CD4-positive, alpha-beta T cell (primary cell): ENCODE measurements at regions not wholly inside any gene's neighbourhood (a gene's known extent, or its start where the extent isn't known, plus 50 kb on each side); places are given as distances from the start of the nearest gene placed in this dataset.

Experiments
- ATAC-seq: fragments of 200-7000 bp; cut with Tn5 transposase; one replicate; pipeline ENCODE4 v1.10.0; 2022; ENCODE audit warnings: mild to moderate bottlenecking; ENCODE audit not compliant: poor library complexity
- CTCF ChIA-PET: fragments of 350-600 bp; sonication (Branson Sonifier 250); formaldehyde crosslinking; loops from one replicate; lab custom pipeline; 2021; ENCODE audit warnings: antibody characterized with exemption, inconsistent platforms; lab: Charles Lee
- POLR2A ChIA-PET: fragments of 350-600 bp; sonication (Branson Sonifier 250); formaldehyde crosslinking; loops from one replicate; lab custom pipeline; 2021; ENCODE audit warnings: antibody characterized with exemption, inconsistent platforms; lab: Charles Lee
- DNase-seq, 14 experiments: peaks; one replicate each; pipeline ENCODE4 v3.0.0-alpha.2; 2013 to 2020; ENCODE audit warnings: mixed read lengths in 2 of 14
- H3K27ac ChIP-seq, 2 donors: one replicate each; pipeline versions ENCODE4 v1.5.1 to v1.7.0; 2013; ENCODE audit warnings: low read length in 2 of 2, low read depth in 1 of 2, mild to moderate bottlenecking in 1 of 2
- H3K27me3 ChIP-seq, 2 experiments: 1 replicate in 1 of 2; 2 replicates in 1 of 2; pipeline versions ENCODE4 v1.6.1 to v1.7.0; 2013; ENCODE audit warnings: low read length in 2 of 2, control low read depth in 1 of 2, mild to moderate bottlenecking in 1 of 2, moderate library complexity in 1 of 2; ENCODE audit not compliant: insufficient read depth in 2 of 2, control insufficient read depth in 1 of 2
- H3K36me3 ChIP-seq: one replicate; pipeline ENCODE4 v1.6.1; 2013; ENCODE audit warnings: low read length, control low read depth; ENCODE audit not compliant: insufficient read depth
- H3K4me1 ChIP-seq: one replicate; pipeline ENCODE4 v1.6.1; 2013; ENCODE audit warnings: low read length, control low read depth; ENCODE audit not compliant: insufficient read depth
- H3K4me3 ChIP-seq: one replicate; pipeline ENCODE4 v1.5.1; 2013; ENCODE audit warnings: mild to moderate bottlenecking, low read length, moderate library complexity
- H3K9me3 ChIP-seq, 2 experiments: 1 replicate in 1 of 2; 2 replicates in 1 of 2; pipeline versions ENCODE4 v1.6.1 to v1.7.0; 2013; ENCODE audit warnings: low read length in 2 of 2, mild to moderate bottlenecking in 2 of 2, control low read depth in 1 of 2, moderate library complexity in 1 of 2; ENCODE audit not compliant: control insufficient read depth in 1 of 2, insufficient read depth in 1 of 2
- H3K27ac Mint-ChIP-seq: one replicate; pipeline ENCODE4 v1.8.0; 2020; ENCODE audit warnings: mixed read lengths
- H3K27me3 Mint-ChIP-seq: one replicate; pipeline ENCODE4 v1.8.0; 2021; ENCODE audit warnings: mixed read lengths
- H3K36me3 Mint-ChIP-seq: one replicate; pipeline ENCODE4 v1.8.0; 2021; ENCODE audit warnings: low read depth, mixed read lengths
- H3K4me1 Mint-ChIP-seq: one replicate; pipeline ENCODE4 v1.8.0; 2021; ENCODE audit warnings: low read depth, mixed read lengths
- H3K4me3 Mint-ChIP-seq: one replicate; pipeline ENCODE4 v1.8.0; 2020; ENCODE audit warnings: mild to moderate bottlenecking, mixed read lengths
- H3K9me3 Mint-ChIP-seq: one replicate; pipeline ENCODE4 v1.8.0; 2020; ENCODE audit warnings: mixed read lengths
- intact Hi-C, 2 experiments: fragments of 100-400 bp; cut with DNase I in 1 of 2; cut with micrococcal nuclease in 1 of 2; formaldehyde crosslinking; loops; one replicate each; pipeline versions ENCODE4 v1.15.1 to v1.9.0; 2023 to 2025; cut with DNase I, micrococcal nuclease
- TF ChIP-seq, protein P1 (sequence below): fragments of 200-600 bp; IDR thresholded peaks from one replicate; pipeline ENCODE4 v1.8.0; 2022; ENCODE audit warnings: antibody characterized with exemption, mild to moderate bottlenecking

DNA sequence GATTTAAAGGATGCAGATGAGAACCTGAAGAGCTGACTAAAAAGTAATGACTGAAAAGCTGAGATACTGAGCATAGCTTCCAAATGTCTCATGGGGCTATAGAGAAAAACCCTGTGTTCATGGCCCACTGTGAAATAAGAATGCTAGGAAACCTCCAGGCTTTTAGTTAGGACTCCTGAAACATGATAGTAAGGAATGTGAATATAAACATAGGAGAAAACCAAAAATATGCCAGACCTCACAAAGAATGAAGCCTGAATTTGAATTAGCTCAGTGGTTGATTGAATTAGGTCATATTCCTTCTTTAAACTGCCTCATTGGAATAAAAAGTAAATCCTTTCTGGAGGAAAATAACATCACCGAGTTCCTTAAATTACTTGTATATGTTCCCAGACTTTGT is 194.5 kb upstream of the NXPH2 start:
- intact Hi-C loops, result no loop called here
- Mint-ChIP-seq H3K9me3 (peaks cover 9% of the 10 kb centered on the region), H3K4me3 (no peak overlapping the region), H3K27me3 (no peaks in the 10 kb centered on the region), H3K27ac (no peak overlapping the region), H3K4me1 (no peaks in the 10 kb centered on the region), H3K36me3 (no peaks in the 10 kb centered on the region)
- ChIA-PET POLR2A (no interaction called here), CTCF (no interaction called here)
- ATAC-seq (no peak), DNase-seq (no peak)
- H3K27ac ChIP-seq, result no peak overlapping the region
- H3K9me3 ChIP-seq, result peaks cover 0 to 3% of the 10 kb centered on the region in 2 experiments
- no peaks in the 10 kb centered on the region for H3K36me3 ChIP-seq
- TF ChIP-seq, protein P1, sequence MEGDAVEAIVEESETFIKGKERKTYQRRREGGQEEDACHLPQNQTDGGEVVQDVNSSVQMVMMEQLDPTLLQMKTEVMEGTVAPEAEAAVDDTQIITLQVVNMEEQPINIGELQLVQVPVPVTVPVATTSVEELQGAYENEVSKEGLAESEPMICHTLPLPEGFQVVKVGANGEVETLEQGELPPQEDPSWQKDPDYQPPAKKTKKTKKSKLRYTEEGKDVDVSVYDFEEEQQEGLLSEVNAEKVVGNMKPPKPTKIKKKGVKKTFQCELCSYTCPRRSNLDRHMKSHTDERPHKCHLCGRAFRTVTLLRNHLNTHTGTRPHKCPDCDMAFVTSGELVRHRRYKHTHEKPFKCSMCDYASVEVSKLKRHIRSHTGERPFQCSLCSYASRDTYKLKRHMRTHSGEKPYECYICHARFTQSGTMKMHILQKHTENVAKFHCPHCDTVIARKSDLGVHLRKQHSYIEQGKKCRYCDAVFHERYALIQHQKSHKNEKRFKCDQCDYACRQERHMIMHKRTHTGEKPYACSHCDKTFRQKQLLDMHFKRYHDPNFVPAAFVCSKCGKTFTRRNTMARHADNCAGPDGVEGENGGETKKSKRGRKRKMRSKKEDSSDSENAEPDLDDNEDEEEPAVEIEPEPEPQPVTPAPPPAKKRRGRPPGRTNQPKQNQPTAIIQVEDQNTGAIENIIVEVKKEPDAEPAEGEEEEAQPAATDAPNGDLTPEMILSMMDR, result no peak
- no peak overlapping the region for H3K4me3 ChIP-seq
- no peaks in the 10 kb centered on the region for H3K4me1 ChIP-seq
- H3K27me3 ChIP-seq, result no peaks in the 10 kb centered on the region

DNA sequence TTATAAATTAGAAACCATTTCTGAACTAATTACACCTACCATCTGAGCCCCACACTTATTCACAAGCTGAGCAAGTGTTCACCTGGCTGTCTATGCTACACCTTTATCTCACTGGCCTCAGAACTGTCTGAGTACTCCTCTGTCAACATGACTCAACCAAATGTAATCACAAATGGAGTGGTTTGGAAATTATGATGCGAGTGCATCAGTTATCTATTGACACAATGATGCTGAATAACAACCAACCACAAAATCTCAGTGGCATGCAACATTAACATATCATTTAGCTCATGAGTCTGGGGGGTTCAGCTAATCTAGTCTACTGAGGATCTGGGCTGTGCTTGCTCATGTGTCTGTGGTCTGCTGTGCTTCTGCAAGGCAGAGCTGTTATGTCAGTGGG is 184.2 kb upstream of the NXPH2 start:
- Histone ChIP-seq H3K27me3 (no peaks in the 10 kb centered on the region), H3K36me3 (no peaks in the 10 kb centered on the region), H3K27ac (no peak overlapping the region), H3K9me3 (no peaks in the 10 kb centered on the region), H3K4me3 (no peak overlapping the region), H3K4me1 (no peaks in the 10 kb centered on the region)
- ATAC-seq (no peak), DNase-seq (no peak)
- Mint-ChIP-seq H3K4me1 (no peaks in the 10 kb centered on the region), H3K27ac (no peak overlapping the region), H3K36me3 (no peaks in the 10 kb centered on the region), H3K4me3 (no peak overlapping the region), H3K9me3 (peaks cover 2% of the 10 kb centered on the region), H3K27me3 (no peaks in the 10 kb centered on the region)
- CTCF ChIA-PET, result no interaction called here
- intact Hi-C loops, result no loop called here
- POLR2A ChIA-PET, result no interaction called here
- TF ChIP-seq, protein P1, result no peak

DNA sequence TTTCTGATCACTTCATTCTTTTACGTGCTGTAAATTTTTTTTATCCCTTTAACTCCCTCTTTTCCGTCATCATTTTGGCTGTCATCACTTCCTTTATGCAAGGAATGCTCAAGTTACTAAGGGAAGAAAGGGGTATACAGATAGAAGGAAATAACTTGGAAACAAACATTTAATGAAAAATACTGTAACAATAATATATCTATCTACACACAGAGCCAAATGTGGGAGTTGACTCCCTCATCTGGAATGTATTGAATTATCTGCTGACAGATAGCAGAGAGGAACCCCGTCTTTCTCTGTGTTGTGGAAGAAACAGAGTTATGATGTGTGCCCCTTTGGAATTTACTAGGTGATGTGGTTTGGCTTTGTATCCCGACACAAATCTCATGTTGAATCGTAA is 182.5 kb upstream of the NXPH2 start:
- no peaks in the 10 kb centered on the region for H3K27me3 Mint-ChIP-seq
- TF ChIP-seq, protein P1, result no peak
- DNase-seq (no peak), ATAC-seq (no peak)
- Histone ChIP-seq H3K36me3 (no peaks in the 10 kb centered on the region), H3K9me3 (no peaks in the 10 kb centered on the region), H3K4me3 (no peak overlapping the region), H3K27me3 (no peaks in the 10 kb centered on the region), H3K27ac (no peak overlapping the region), H3K4me1 (no peaks in the 10 kb centered on the region)
- H3K4me1 Mint-ChIP-seq, result no peaks in the 10 kb centered on the region
- H3K4me3 Mint-ChIP-seq, result no peak overlapping the region
- H3K27ac Mint-ChIP-seq, result no peak overlapping the region
- intact Hi-C loops, result no loop called here
- CTCF ChIA-PET, result no interaction called here
- peaks cover 2% of the 10 kb centered on the region for H3K9me3 Mint-ChIP-seq
- no peaks in the 10 kb centered on the region for H3K36me3 Mint-ChIP-seq
- POLR2A ChIA-PET, result no interaction called here
